Stimulated activated naive CD8-positive, alpha-beta T cell treated with anti-CD3 and anti-CD28 coated beads, Interleukin-15, Interleukin-2, amounts not matched to agents 100 U/mL and 50 U/mL, for 24 hours (primary cell): ENCODE measurements at regions not wholly inside any gene's neighbourhood (a gene's known extent, or its start where the extent isn't known, plus 50 kb on each side); places are given as distances from the start of the nearest gene placed in this dataset.
"Not testable (repeated sequence)": the region's sequence is repeated elsewhere in the genome, so short reads cannot be mapped to it uniquely, and the experiment has no call there.

ENCODE experiments used
- ATAC-seq: fragments of 150-1000 bp; cut with Tn5 transposase; one replicate; pipeline ENCODE4 v1.10.0; 2021
- DNase-seq: peaks from one replicate; pipeline ENCODE4 v3.0.0; 2021

GRCh38 chr7:12004581-12004980, 172.6 kb upstream of the THSD7A start:
- no peak for ATAC-seq
- DNase-seq: no peak

- DNase-seq (no peak), ATAC-seq (no peak)
Measured at GRCh38 chr7:12007576-12007975, 175.6 kb upstream of the THSD7A start.

- no peak for ATAC-seq
- no peak for DNase-seq
Measured at GRCh38 chr7:12013983-12014382, 182.0 kb upstream of the THSD7A start.

GRCh38 chr7:12016439-12016838, 184.4 kb upstream of the THSD7A start:
- no peak for ATAC-seq
- no peak for DNase-seq

GRCh38 chr7:12017046-12017445, 185.0 kb upstream of the THSD7A start:
- ATAC-seq (no peak), DNase-seq (no peak)

GRCh38 chr7:12022011-12022410, 189.1 kb upstream of the TMEM106B start:
- DNase-seq, ATAC-seq: not testable (repeated sequence)

GRCh38 chr7:12025246-12025645, 185.8 kb upstream of the TMEM106B start:
- ATAC-seq (no peak), DNase-seq (no peak)

- DNase-seq (no peak), ATAC-seq (no peak)
Measured at GRCh38 chr7:12028508-12028907, 182.6 kb upstream of the TMEM106B start.

GRCh38 chr7:12030116-12030515, 181.0 kb upstream of the TMEM106B start:
- DNase-seq (no peak), ATAC-seq (no peak)

- ATAC-seq: no peak
- DNase-seq: no peak
Measured at GRCh38 chr7:12031186-12031585, 179.9 kb upstream of the TMEM106B start.

- ATAC-seq: no peak
- no peak for DNase-seq
Measured at GRCh38 chr7:12031638-12032037, 179.5 kb upstream of the TMEM106B start.

GRCh38 chr7:12032146-12032545, 178.9 kb upstream of the TMEM106B start:
- no peak for ATAC-seq
- no peak for DNase-seq

GRCh38 chr7:12043457-12043856, 167.6 kb upstream of the TMEM106B start:
- not testable (repeated sequence) for DNase-seq

GRCh38 chr7:12052211-12052610, 158.9 kb upstream of the TMEM106B start:
- ATAC-seq: no peak
- no peak for DNase-seq

More at GRCh38 chr7:12043457-12043856, 167.6 kb upstream of the TMEM106B start:
- not testable (repeated sequence) for ATAC-seq

- no peak for ATAC-seq
- DNase-seq: no peak
Measured at GRCh38 chr7:12053561-12053960, 157.5 kb upstream of the TMEM106B start.

GRCh38 chr7:12054830-12055229, 156.3 kb upstream of the TMEM106B start:
- ATAC-seq (no peak), DNase-seq (no peak)

GRCh38 chr7:12056381-12056780, 154.7 kb upstream of the TMEM106B start:
- ATAC-seq (no peak), DNase-seq (no peak)

- no peak for DNase-seq
- no peak for ATAC-seq
Measured at GRCh38 chr7:12056977-12057376, 154.1 kb upstream of the TMEM106B start.

GRCh38 chr7:12062062-12062461, 149.0 kb upstream of the TMEM106B start:
- ATAC-seq (no peak), DNase-seq (no peak)

GRCh38 chr7:12064586-12065127, 146.4 kb upstream of the TMEM106B start:
- no peak for ATAC-seq
- no peak for DNase-seq

GRCh38 chr7:12066004-12066403, 145.1 kb upstream of the TMEM106B start:
- DNase-seq (no peak), ATAC-seq (peak; percentile 29)

GRCh38 chr7:12066521-12066920, 144.6 kb upstream of the TMEM106B start:
- DNase-seq (no peak), ATAC-seq (peak; percentile 83)

- peak; percentile 43 for DNase-seq
Measured at GRCh38 chr7:12067156-12067831, 143.8 kb upstream of the TMEM106B start.

GRCh38 chr7:12069757-12070156, 141.3 kb upstream of the TMEM106B start:
- ATAC-seq (no peak), DNase-seq (no peak)

More at GRCh38 chr7:12067156-12067831, 143.8 kb upstream of the TMEM106B start:
- ATAC-seq: peak; percentile 48
